IMR-90 (cell line): ENCODE measurements at regions not wholly inside any gene's neighbourhood (a gene's known extent, or its start where the extent isn't known, plus 50 kb on each side); places are given as distances from the start of the nearest gene placed in this dataset.

Source experiments
- CEBPB ChIP-seq: IDR thresholded peaks from 2 replicates; pipeline ENCODE4 v1.6.1; 2012; ENCODE audit warnings: low read depth, low read length, improper control_type of control experiment
- CTCF ChIP-seq: conservative IDR thresholded peaks from 2 replicates; pipeline ENCODE4 v1.5.1; 2012; ENCODE audit warnings: mild to moderate bottlenecking, low read depth, low read length, improper control_type of control experiment
- ELK1 ChIP-seq: fragments of 150-350 bp; IDR thresholded peaks from 2 replicates; pipeline ENCODE4 v1.6.1; 2016; ENCODE audit warnings: low read depth, mild to moderate bottlenecking, low read length, moderate library complexity, borderline replicate concordance
- MAFK ChIP-seq: IDR thresholded peaks from 2 replicates; pipeline ENCODE4 v1.6.1; 2012; ENCODE audit warnings: low read depth, low read length, improper control_type of control experiment
- MAZ ChIP-seq: IDR thresholded peaks from 2 replicates; pipeline ENCODE4 v1.6.1; 2012; ENCODE audit warnings: low read depth, mild to moderate bottlenecking, low read length, improper control_type of control experiment, moderate library complexity, borderline replicate concordance
- NFE2L2 ChIP-seq: fragments of 150-350 bp; IDR thresholded peaks from 2 replicates; pipeline ENCODE4 v1.6.1; 2016; ENCODE audit warnings: low read depth, mild to moderate bottlenecking, low read length
- POLR2A ChIP-seq: IDR thresholded peaks from 2 replicates; pipeline ENCODE4 v1.6.1; 2012; ENCODE audit warnings: mild to moderate bottlenecking, low read depth, low read length
- RAD21 ChIP-seq: IDR thresholded peaks from 2 replicates; pipeline ENCODE4 v1.6.1; 2012; ENCODE audit warnings: low read length, improper control_type of control experiment
- RCOR1 ChIP-seq: IDR thresholded peaks from 2 replicates; pipeline ENCODE4 v1.6.1; 2012; ENCODE audit warnings: mild to moderate bottlenecking, low read length, improper control_type of control experiment; ENCODE audit not compliant: insufficient replicate concordance
- SMC3 ChIP-seq: fragments of 150-350 bp; IDR thresholded peaks from 2 replicates; pipeline ENCODE4 v1.6.1; 2016; ENCODE audit warnings: low read depth, mild to moderate bottlenecking, antibody characterized with exemption, low read length, moderate library complexity
- USF2 ChIP-seq: fragments of 150-350 bp; IDR thresholded peaks from 2 replicates; pipeline ENCODE4 v1.6.1; 2017; ENCODE audit warnings: mild to moderate bottlenecking, antibody characterized with exemption, low read length, low read depth

DNA sequence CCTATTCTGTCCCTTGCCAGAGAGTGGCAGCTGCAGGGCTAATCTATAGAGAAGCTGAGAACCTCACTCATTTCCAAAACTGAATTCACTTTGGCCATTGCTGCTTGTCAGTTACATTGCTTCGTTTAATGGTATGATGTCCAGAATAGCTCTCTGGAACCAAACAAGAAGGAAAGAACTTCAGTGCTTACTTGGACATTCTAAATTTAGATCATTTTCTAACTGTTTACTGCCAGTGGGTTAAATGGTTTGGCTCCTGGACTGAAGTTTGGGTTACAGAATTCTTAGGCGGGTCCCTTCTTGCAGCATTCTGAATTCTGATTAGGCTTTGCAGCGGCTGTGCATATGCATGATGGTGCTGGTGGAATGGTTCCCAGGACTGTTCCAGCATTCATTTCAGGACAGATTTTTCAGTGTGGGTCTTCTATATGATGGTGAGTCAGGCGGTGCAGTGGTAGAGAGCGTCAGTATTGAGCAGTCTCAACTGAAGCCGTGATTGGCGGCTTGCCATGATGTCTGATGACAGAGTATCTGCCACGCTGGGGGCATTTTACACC lies 148.7 kb downstream of the DYRK2 start:
- TF ChIP-seq CTCF (no peak), NFE2L2 (no peak), ELK1 (no peak), POLR2A (no peak), CEBPB (no peak), SMC3 (no peak), MAFK (no peak), RAD21 (no peak), USF2 (no peak), RCOR1 (no peak), MAZ (no peak)
